ENCODE measurements at regions not wholly inside any gene's neighbourhood (a gene's known extent, or its start where the extent isn't known, plus 50 kb on each side); places are given as distances from the start of the nearest gene placed in this dataset.

- Histone ChIP-seq H3K4me3 (no peak overlapping the region), H4K20me1 (ENCODE audit: control insufficient read depth, insufficient read depth) (no peaks in the 10 kb centered on the region), H3K27me3 (replicated peaks in 1 of 2; ENCODE audit: control insufficient read depth in 2 of 2, insufficient read depth in 2 of 2, low read length in 1 of 2) (no peaks in the 10 kb centered on the region), H2AFZ (ENCODE audit: control insufficient read depth, low read depth, low read length) (no peak overlapping the region), H3K9ac (ENCODE audit: control insufficient read depth, insufficient read depth, low read length) (no peak overlapping the region), H3K36me3 (ENCODE audit: control insufficient read depth in 2 of 2, insufficient read depth in 2 of 2, low read length in 1 of 2) (no peaks in the 10 kb centered on the region), H3K79me2 (ENCODE audit: control insufficient read depth, insufficient read depth, low read length) (no peaks in the 10 kb centered on the region), H3K9me3 (replicated peaks; ENCODE audit: control insufficient read depth, insufficient read depth, low read length) (no peaks in the 10 kb centered on the region), H3K4me1 (ENCODE audit: control insufficient read depth, insufficient read depth, low read length) (no peaks in the 10 kb centered on the region), H3K4me2 (ENCODE audit: control insufficient read depth, insufficient read depth) (no peak overlapping the region), H3K27ac (ENCODE audit: control insufficient read depth, insufficient read depth) (no peak overlapping the region)
- ChIA-PET CTCF (interaction anchor here (0.9 to 2.8 kb wide), 3 partner anchors 17 to 246 kb away, joined by 3 to 7 read pairs (median 4); no protein-coding TSS in a partner anchor), POLR2A (no interaction called here), RAD21 (ENCODE audit: unreplicated experiment) (no interaction called here), SMC1A (ENCODE audit: uncharacterized antibody, unreplicated experiment) (interaction anchor here (1.0 to 1.5 kb wide), 2 partner anchors 10 to 36 kb away, joined by 3 read pairs; no protein-coding TSS in a partner anchor)
- DNase-seq (ENCODE audit: low read depth, low spot score) (no peak), ATAC-seq (no peak), FAIRE-seq (no peak)
- in situ Hi-C loops (cut with MboI) (no loop called here), intact Hi-C loops (cut with micrococcal nuclease; ENCODE audit: unreplicated experiment) (no loop called here)
- WGBS (ENCODE audit: insufficient coverage, insufficient replicate concordance, low lambda C conversion rate, missing lambda C conversion rate) = 39% methylated on average over 16 of the region's 16 CpGs
- BruUV-seq (replicated peaks) = no TSS peak
- no peak for TF ChIP-seq CREB1 (IDR thresholded peaks at IDR 0.05; ENCODE audit: low read depth)
- TF ChIP-seq, protein P1, sequence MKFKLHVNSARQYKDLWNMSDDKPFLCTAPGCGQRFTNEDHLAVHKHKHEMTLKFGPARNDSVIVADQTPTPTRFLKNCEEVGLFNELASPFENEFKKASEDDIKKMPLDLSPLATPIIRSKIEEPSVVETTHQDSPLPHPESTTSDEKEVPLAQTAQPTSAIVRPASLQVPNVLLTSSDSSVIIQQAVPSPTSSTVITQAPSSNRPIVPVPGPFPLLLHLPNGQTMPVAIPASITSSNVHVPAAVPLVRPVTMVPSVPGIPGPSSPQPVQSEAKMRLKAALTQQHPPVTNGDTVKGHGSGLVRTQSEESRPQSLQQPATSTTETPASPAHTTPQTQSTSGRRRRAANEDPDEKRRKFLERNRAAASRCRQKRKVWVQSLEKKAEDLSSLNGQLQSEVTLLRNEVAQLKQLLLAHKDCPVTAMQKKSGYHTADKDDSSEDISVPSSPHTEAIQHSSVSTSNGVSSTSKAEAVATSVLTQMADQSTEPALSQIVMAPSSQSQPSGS (IDR thresholded peaks at IDR 0.05; ENCODE audit: low read length) = no peak
- no peak for TF ChIP-seq YY1 (IDR thresholded peaks at IDR 0.05; ENCODE audit: low read depth, low read length)
- no peak for TF ChIP-seq EP300 (IDR thresholded peaks at IDR 0.05; ENCODE audit: borderline replicate concordance in 1 of 2, control insufficient read depth in 1 of 2, low read depth in 2 of 2, low read length in 2 of 2)
- no peak for TF ChIP-seq CHD2 (IDR thresholded peaks at IDR 0.05; ENCODE audit: borderline replicate concordance, low read depth, low read length)
- no peak for TF ChIP-seq ZZZ3 (IDR thresholded peaks at IDR 0.05; ENCODE audit: control insufficient read depth, insufficient read length, low read depth)
- TF ChIP-seq MLLT1 (IDR thresholded peaks at IDR 0.05) = no peak
- no peak for TF ChIP-seq TBL1XR1 (IDR thresholded peaks at IDR 0.05; ENCODE audit: low read depth, low read length)
- TF ChIP-seq SP1 (IDR thresholded peaks at IDR 0.05; ENCODE audit: low read depth, low read length) = no peak
- TF ChIP-seq NR2C2 (IDR thresholded peaks at IDR 0.05; ENCODE audit: borderline replicate concordance, control insufficient read depth, insufficient read length, low read depth) = no peak
- no peak for TF ChIP-seq RBBP5 (conservative IDR thresholded peaks at IDR 0.05)
- TF ChIP-seq STAT1 (conservative IDR thresholded peaks at IDR 0.05) = no peak
- TF ChIP-seq, protein P2, sequence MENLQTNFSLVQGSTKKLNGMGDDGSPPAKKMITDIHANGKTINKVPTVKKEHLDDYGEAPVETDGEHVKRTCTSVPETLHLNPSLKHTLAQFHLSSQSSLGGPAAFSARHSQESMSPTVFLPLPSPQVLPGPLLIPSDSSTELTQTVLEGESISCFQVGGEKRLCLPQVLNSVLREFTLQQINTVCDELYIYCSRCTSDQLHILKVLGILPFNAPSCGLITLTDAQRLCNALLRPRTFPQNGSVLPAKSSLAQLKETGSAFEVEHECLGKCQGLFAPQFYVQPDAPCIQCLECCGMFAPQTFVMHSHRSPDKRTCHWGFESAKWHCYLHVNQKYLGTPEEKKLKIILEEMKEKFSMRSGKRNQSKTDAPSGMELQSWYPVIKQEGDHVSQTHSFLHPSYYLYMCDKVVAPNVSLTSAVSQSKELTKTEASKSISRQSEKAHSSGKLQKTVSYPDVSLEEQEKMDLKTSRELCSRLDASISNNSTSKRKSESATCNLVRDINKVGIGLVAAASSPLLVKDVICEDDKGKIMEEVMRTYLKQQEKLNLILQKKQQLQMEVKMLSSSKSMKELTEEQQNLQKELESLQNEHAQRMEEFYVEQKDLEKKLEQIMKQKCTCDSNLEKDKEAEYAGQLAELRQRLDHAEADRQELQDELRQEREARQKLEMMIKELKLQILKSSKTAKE (IDR thresholded peaks at IDR 0.05; ENCODE audit: low read depth, poor library complexity, severe bottlenecking) = no peak
- TF ChIP-seq, protein P3, sequence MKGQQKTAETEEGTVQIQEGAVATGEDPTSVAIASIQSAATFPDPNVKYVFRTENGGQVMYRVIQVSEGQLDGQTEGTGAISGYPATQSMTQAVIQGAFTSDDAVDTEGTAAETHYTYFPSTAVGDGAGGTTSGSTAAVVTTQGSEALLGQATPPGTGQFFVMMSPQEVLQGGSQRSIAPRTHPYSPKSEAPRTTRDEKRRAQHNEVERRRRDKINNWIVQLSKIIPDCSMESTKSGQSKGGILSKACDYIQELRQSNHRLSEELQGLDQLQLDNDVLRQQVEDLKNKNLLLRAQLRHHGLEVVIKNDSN (IDR thresholded peaks at IDR 0.05; ENCODE audit: borderline replicate concordance, extremely low read length, insufficient read depth, low read depth, low read length) = no peak
- no peak for TF ChIP-seq ZNF217 (IDR thresholded peaks at IDR 0.05)
These were observed 452.7 kb downstream of the PREX1 start for GRCh38 chr20:48374991-48375595.
